IPS DF 19.7 (cell line): ENCODE measurements at regions not wholly inside any gene's neighbourhood (a gene's known extent, or its start where the extent isn't known, plus 50 kb on each side); places are given as distances from the start of the nearest gene placed in this dataset.
"Not testable (repeated sequence)": the region's sequence is repeated elsewhere in the genome, so short reads cannot be mapped to it uniquely, and the experiment has no call there.

Experiments
- DNase-seq: peaks from one replicate; pipeline ENCODE4 v3.0.0-alpha.2; 2013; ENCODE audit warnings: low read depth, low spot score

- no peak for DNase-seq
Measured at GRCh38 chr1:101479945-101480344, 243.1 kb downstream of the S1PR1 start.

DNA sequence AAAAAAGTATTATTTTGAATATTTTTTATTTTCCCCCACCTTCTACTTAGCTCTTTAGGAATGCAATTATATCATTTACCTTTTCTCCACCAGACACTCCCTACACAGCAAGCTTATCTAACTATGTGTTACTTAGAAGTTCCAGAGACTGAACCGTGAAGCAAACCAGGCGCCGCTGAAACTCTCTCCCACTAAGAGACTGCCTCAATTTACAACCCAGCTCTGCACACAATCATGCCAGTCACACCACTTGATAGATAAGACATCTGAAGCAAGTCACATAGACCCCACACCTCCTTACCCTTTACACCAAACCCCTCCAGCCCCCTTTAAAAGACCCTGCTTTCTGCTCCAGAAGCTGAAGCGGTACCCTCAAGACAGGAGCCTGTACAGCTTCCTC lies 245.5 kb downstream of the S1PR1 start:
- DNase-seq = no peak

DNA sequence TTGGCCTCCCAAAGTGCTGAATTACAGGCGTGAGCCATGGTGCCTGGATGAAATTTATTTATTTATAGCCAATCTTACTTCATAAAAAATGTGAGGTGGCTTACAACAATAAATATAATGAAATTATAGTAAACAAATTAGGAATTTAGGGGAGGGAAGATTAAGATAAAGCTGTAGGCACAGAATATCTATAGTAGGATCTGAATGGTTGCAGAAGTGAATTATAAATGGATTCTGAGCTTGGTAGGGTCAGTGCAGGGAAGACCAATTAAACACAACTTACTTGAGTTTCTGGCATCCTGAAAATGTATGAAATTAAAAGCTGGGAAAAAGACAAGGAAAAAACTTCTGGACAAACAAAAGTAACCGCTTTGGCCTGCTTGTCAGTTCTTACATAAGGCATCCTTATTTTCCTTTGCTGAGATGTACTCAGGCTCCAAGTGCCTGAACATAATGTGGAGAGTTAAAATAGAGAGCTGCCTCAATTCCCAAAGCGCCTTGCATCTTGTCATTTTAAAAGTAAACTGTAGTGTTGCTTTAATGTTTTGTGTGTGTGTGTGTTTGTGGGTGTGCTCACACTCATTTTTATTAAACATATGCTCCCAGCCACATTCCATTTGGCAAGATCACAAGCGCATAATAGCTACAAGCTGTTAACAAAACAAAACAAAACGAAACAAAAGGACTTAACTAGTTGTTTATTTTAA lies 247.3 kb downstream of the S1PR1 start:
- no peak for DNase-seq

- no peak for DNase-seq
Measured at GRCh38 chr1:101484689-101485338, 248.0 kb downstream of the S1PR1 start.

DNA sequence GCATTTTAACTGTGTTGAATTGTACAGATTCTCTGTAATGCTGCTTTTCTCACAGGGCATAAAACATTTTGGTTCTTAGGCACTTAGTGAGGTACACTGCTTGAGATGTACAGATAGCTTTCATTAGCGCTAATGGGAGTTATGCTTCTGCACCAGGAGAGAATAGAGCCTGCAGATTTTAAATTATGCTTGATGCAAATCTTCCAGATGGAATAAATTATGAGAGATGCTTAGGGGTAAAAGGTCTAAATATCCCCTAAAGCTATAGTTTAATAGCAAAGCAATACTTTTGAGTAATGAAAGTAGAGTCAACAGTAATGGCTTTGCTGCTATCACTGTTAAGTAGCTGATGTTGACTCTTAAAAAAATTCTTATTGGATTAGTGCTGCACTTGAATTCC lies 248.9 kb downstream of the S1PR1 start:
- no peak for DNase-seq

DNA sequence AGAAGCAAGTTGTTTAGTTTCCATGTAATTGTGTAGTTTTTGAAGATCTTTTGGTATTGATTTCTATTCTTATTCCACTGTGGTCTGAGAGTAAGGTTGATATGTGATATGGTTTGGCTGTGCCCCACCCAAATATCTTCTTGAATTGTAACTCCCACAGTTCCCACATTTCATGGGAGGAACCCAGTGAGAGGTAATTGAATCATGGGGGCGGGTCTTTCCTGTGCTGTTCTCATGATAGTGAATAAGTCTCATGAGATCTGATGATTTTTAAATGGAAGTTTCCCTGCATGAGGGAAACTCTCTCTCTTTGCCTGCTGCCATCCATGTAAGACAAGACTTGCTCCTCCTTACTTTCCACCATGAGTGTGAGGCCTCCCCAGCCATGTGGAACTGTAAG lies 255.3 kb downstream of the S1PR1 start:
- DNase-seq = not testable (repeated sequence)

DNA sequence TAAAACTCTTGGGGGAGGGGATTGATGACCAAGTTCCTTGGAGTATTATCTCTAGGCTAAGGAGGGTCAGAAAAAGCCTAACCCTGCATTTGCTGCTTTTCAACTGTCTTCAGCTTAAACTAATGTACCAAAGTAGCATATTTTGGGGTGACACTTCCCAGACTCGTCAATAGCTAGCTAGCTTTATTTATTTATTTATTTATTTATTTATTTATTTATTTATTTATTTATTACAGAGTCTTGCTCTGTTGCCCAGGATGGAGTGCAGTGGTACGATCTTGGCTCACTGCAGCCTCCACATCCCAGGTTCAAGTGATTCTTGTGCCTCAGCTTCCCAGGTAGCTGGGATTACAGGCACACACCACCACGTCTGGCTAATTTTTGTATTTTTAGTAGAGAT lies 257.1 kb downstream of the S1PR1 start:
- not testable (repeated sequence) for DNase-seq

GRCh38 chr1:101496109-101496508 lies 259.3 kb downstream of the S1PR1 start:
- no peak for DNase-seq

- DNase-seq = no peak
Measured at GRCh38 chr1:101497881-101498559, 261.2 kb downstream of the S1PR1 start.

GRCh38 chr1:101504106-101504505 lies 267.3 kb downstream of the S1PR1 start:
- not testable (repeated sequence) for DNase-seq

DNA sequence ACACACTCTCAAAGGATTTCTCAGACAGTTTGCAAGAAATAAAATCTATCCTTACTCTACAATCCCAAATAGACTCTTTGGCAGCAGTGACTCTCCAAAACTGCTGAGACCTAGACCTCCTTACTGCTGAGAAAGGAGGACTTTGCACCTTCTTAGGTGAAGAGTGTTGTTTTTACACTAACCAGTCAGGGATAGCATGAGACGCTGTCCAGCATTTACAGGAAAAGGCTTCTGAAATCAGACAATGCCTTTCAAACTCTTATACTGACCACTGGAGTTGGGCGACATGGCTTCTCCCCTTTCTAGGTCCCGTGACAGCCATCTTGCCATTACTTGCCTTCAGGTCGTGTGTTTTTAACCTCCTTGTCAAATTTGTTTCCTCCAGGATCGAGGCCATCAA lies 268.4 kb downstream of the S1PR1 start:
- DNase-seq = not testable (repeated sequence)

DNA sequence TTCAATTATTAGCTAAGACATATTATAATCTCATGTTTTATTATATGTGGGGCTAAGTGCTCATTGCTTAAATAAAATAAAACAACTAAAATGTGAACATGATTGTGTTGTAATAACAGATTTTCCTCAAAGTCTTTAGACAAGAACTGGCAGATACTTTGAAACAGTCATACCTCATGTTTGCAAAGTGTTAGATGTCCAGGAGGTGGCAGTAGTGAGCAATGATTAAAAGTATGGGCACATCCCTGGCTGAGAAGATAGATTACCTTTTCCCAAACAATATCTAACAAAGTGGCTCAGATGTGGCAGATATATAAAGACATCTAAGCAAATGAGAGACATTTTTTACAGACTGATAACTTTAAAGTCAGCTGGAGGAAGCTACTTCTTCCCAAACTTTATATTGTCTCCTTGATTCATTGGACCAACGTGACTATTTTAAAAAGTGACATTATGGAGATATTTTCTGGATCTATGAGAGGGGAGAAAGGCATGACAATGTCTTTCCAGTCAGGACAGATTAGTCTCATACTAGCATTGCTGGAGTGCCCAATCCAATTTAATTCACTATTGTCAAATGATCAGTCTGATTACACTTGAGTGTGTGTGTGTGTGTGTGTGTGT lies 269.8 kb downstream of the S1PR1 start:
- DNase-seq = no peak

GRCh38 chr1:101507547-101507971 lies 270.7 kb downstream of the S1PR1 start:
- no peak for DNase-seq

- DNase-seq = no peak
Measured at GRCh38 chr1:101508913-101509312, 272.1 kb downstream of the S1PR1 start.

GRCh38 chr1:101509370-101509769 lies 272.6 kb downstream of the S1PR1 start:
- DNase-seq = no peak

DNA sequence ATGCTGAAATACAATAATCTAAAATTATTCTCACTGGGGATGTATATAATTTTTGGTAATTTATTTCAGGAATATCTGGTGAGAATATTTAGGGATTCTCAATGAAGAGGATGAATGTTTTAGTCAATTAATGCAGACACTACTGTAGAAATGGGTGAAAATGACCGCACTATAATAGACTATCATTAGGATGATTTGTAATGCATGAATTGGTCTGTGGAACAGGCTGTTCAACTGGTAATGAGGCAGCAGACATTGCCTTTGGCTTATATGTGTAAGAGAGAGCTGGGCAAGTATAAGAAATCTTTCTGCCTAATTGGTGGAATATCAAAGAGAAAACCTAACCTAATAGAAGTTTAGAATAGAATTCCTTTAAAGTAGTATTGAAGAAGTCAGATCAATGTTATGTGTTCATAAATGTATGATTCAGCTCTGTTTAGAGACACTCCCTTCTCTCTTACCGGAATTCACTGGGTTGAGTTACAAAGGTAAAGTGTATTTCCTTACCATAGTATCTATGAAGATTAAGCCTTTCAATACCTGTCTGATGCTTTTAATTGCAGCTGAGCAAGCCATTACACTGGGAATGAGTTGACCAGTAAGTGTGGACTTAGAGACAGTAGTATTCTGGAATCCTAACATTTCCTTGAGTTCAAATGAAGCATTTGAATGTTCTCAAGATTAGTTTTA lies 274.5 kb downstream of the S1PR1 start:
- no peak for DNase-seq

DNA sequence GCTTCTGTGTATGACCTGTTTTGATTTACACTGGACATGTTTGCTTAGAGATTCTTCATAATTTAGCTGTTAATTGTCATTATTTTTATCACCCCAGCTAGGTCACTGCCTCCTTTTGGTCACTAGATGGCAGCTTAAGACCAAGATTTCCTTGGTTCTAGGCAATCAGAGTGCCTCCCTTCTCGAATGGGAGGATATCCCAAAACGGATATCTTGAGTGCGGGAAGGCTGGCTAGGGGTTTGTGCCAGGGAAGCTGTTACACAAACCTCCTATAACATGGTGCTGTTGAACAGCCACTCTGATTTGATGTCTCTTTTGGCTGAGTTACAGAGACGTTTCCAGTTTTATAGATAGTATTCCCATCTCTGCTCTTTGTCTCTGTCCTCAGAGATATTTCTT lies 283.5 kb downstream of the S1PR1 start:
- peak; percentile 17 for DNase-seq

GRCh38 chr1:101522486-101522885 lies 285.7 kb downstream of the S1PR1 start:
- no peak for DNase-seq

GRCh38 chr1:101526813-101527212 lies 290.0 kb downstream of the S1PR1 start:
- no peak for DNase-seq

- DNase-seq = no peak
Measured at GRCh38 chr1:101532377-101532776, 295.6 kb downstream of the S1PR1 start.

DNA sequence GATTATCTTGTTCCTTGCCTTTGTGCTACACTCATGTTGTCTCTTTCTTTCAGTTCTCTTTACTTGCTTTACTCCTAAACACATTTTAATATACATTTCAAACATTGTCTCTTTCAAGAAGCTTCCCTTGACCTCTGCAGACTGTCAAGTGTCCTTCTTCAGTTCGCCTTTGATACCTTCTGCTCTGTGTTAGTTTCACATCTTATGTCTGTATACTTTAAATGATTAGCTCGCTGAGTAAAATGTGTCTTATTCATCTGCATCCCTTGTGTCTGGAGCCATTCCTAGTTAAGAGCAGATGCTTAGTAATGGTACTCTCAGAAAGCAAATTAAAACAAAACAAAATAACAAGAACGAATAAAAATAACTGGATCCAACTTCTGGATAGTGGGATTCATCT lies 303.3 kb downstream of the S1PR1 start:
- no peak for DNase-seq

- DNase-seq = no peak
Measured at GRCh38 chr1:101546885-101547284, 310.1 kb downstream of the S1PR1 start.
